Osteocyte (in vitro differentiated cells): ENCODE measurements at regions not wholly inside any gene's neighbourhood (a gene's known extent, or its start where the extent isn't known, plus 50 kb on each side); places are given as distances from the start of the nearest gene placed in this dataset.

ENCODE experiments used
- DNase-seq: peaks from one replicate; pipeline ENCODE4 v3.0.0; 2021; ENCODE audit warnings: mixed read lengths; ENCODE audit not compliant: unreplicated experiment; ENCODE audit errors: extremely low spot score
- H3K27ac Mint-ChIP-seq: one replicate; pipeline ENCODE4 v1.8.0; 2021; ENCODE audit warnings: mild to moderate bottlenecking, mixed read lengths; ENCODE audit not compliant: unreplicated experiment
- H3K27me3 Mint-ChIP-seq: one replicate; pipeline ENCODE4 v1.8.0; 2021; ENCODE audit warnings: mixed read lengths; ENCODE audit not compliant: unreplicated experiment
- H3K36me3 Mint-ChIP-seq: one replicate; pipeline ENCODE4 v1.8.0; 2021; ENCODE audit warnings: mixed read lengths; ENCODE audit not compliant: unreplicated experiment
- H3K4me1 Mint-ChIP-seq: one replicate; pipeline ENCODE4 v1.8.0; 2021; ENCODE audit warnings: mixed read lengths; ENCODE audit not compliant: unreplicated experiment
- H3K4me3 Mint-ChIP-seq: one replicate; pipeline ENCODE4 v1.8.0; 2021; ENCODE audit warnings: mild to moderate bottlenecking, moderate library complexity, mixed read lengths; ENCODE audit not compliant: unreplicated experiment
- H3K9me3 Mint-ChIP-seq: one replicate; pipeline ENCODE4 v1.8.0; 2021; ENCODE audit warnings: mixed read lengths; ENCODE audit not compliant: unreplicated experiment
- CTCF ChIP-seq: fragments of 200-600 bp; sonication (generic); IDR thresholded peaks from 2 replicates; pipeline ENCODE4 v1.5.0; 2021; ENCODE audit warnings: antibody characterized with exemption, mild to moderate bottlenecking, moderate library complexity

GRCh38 chr4:38254825-38255224 lies 294.6 kb downstream of the PTTG2 start:
- TF ChIP-seq CTCF: no peak
- H3K27ac Mint-ChIP-seq: no peak overlapping the region
- DNase-seq: no peak
- H3K9me3 Mint-ChIP-seq: peaks cover 16% of the 10 kb centered on the region
- H3K36me3 Mint-ChIP-seq: peaks cover 5% of the 10 kb centered on the region
- H3K4me1 Mint-ChIP-seq: no peaks in the 10 kb centered on the region
- H3K27me3 Mint-ChIP-seq: peaks cover 12% of the 10 kb centered on the region
- H3K4me3 Mint-ChIP-seq: no peak overlapping the region

GRCh38 chr4:38255572-38255971 lies 295.4 kb downstream of the PTTG2 start:
- peaks cover 5% of the 10 kb centered on the region for H3K36me3 Mint-ChIP-seq
- H3K9me3 Mint-ChIP-seq: peaks cover 12% of the 10 kb centered on the region
- no peak overlapping the region for H3K4me3 Mint-ChIP-seq
- H3K27me3 Mint-ChIP-seq: peaks cover 12% of the 10 kb centered on the region
- no peak overlapping the region for H3K27ac Mint-ChIP-seq
- DNase-seq: no peak
- TF ChIP-seq CTCF: no peak
- H3K4me1 Mint-ChIP-seq: no peaks in the 10 kb centered on the region

GRCh38 chr4:38266616-38267015 lies 306.4 kb downstream of the PTTG2 start:
- TF ChIP-seq CTCF: no peak
- peaks cover under 1% of the 10 kb centered on the region for H3K27me3 Mint-ChIP-seq
- H3K4me3 Mint-ChIP-seq: no peak overlapping the region
- no peak overlapping the region for H3K27ac Mint-ChIP-seq
- peak; percentile 59 for DNase-seq
- H3K9me3 Mint-ChIP-seq: no peaks in the 10 kb centered on the region
- H3K4me1 Mint-ChIP-seq: no peaks in the 10 kb centered on the region
- no peaks in the 10 kb centered on the region for H3K36me3 Mint-ChIP-seq

- Mint-ChIP-seq H3K27me3 (no peaks in the 10 kb centered on the region), H3K27ac (no peak overlapping the region), H3K36me3 (no peaks in the 10 kb centered on the region)
These were observed 308.1 kb downstream of the PTTG2 start for GRCh38 chr4:38268108-38268820.

GRCh38 chr4:38268837-38269236 lies 308.6 kb downstream of the PTTG2 start:
- no peak overlapping the region for H3K4me3 Mint-ChIP-seq
- H3K4me1 Mint-ChIP-seq: no peaks in the 10 kb centered on the region
- peak; percentile 42 for DNase-seq
- H3K36me3 Mint-ChIP-seq: no peaks in the 10 kb centered on the region
- H3K9me3 Mint-ChIP-seq: no peaks in the 10 kb centered on the region
- H3K27ac Mint-ChIP-seq: no peak overlapping the region
- TF ChIP-seq CTCF: no peak
- H3K27me3 Mint-ChIP-seq: no peaks in the 10 kb centered on the region

More at GRCh38 chr4:38268108-38268820, 308.1 kb downstream of the PTTG2 start:
- Mint-ChIP-seq H3K9me3 (no peaks in the 10 kb centered on the region), H3K4me1 (no peaks in the 10 kb centered on the region), H3K4me3 (no peak overlapping the region)
- DNase-seq: peak; percentile 34
- no peak for TF ChIP-seq CTCF
